Activated naive CD4-positive, alpha-beta T cell treated with anti-CD3 and anti-CD28 coated beads, Interleukin-2, amount 50 U/mL, for 24 hours (primary cell): ENCODE measurements at regions not wholly inside any gene's neighbourhood (a gene's known extent, or its start where the extent isn't known, plus 50 kb on each side); places are given as distances from the start of the nearest gene placed in this dataset.
A peak's percentile ranks its signal among the peaks of the same experiment; 100 is the strongest.

ENCODE experiments used
- H3K27ac Mint-ChIP-seq: one replicate; pipeline ENCODE4 v1.8.0; 2021; ENCODE audit warnings: mild to moderate bottlenecking, mixed read lengths
- H3K27me3 Mint-ChIP-seq: one replicate; pipeline ENCODE4 v1.8.0; 2021; ENCODE audit warnings: mixed read lengths
- H3K36me3 Mint-ChIP-seq: one replicate; pipeline ENCODE4 v1.8.0; 2021; ENCODE audit warnings: mixed read lengths
- H3K4me1 Mint-ChIP-seq: one replicate; pipeline ENCODE4 v1.8.0; 2021; ENCODE audit warnings: mixed read lengths
- H3K4me3 Mint-ChIP-seq: one replicate; pipeline ENCODE4 v1.8.0; 2021; ENCODE audit warnings: mild to moderate bottlenecking, mixed read lengths
- H3K9me3 Mint-ChIP-seq: one replicate; pipeline ENCODE4 v1.8.0; 2021; ENCODE audit warnings: mixed read lengths

DNA sequence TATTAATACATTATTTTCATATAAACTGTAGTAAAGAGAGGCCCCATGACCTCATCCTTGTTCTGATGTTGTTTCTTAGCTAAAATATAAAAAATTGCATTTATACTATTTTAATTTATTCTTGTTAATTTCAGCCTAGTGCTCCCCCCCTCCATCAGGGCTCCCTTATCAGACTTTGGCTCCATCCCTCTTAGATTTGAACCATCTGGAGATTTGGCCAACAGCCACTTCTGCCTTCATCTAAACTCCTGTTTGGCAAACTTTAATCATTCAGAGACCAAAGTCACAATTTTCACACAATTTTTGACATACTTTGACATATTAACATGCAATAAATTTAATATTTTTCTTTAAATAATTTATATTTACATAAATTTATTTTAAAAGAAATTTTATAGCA, 569.3 kb downstream of the TDRD15 start:
- no peaks in the 10 kb centered on the region for H3K36me3 Mint-ChIP-seq
- no peak overlapping the region for H3K27ac Mint-ChIP-seq
- H3K4me1 Mint-ChIP-seq, result no peaks in the 10 kb centered on the region
- no peak overlapping the region for H3K4me3 Mint-ChIP-seq
- H3K9me3 Mint-ChIP-seq, result no peaks in the 10 kb centered on the region
- H3K27me3 Mint-ChIP-seq, result no peaks in the 10 kb centered on the region

DNA sequence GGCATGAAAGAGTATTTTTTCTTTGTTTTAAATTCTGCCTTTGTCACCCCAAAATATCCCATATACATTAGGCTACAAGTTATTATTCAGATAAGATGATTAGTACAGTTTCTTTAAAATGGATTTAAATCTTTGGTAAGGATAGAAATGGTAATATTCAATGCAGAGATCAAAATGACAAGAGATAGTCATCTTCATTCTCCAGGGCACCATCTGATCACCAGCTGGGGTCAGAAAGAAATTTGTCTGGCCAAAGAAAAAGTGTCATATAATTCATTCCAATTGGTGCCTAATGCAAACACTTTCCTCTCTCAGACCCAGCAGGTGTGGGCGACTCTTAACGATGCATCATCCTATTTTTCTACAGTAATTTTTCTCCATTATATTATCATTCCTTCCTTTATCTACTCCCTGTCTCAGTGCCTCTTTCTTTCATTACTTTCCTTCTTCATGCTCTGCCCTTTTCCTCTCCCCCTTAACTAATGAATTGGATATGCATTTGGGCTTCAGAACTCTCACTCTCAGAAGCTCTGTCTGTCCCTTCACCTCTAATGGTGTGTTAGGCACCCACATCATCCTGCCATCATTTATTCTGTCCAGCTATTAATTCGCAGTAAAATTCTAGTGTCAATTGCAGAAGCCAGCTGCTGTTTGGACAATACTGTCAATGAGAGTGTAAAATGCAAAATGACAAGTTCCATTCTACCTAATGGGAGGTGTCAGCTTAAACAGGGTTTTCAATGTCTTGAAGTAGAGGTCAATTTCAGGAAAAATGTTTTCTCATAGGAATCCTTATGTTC, 570.5 kb downstream of the TDRD15 start:
- Mint-ChIP-seq H3K27ac (no peak overlapping the region), H3K36me3 (no peaks in the 10 kb centered on the region), H3K4me3 (no peak overlapping the region), H3K27me3 (no peaks in the 10 kb centered on the region), H3K9me3 (no peaks in the 10 kb centered on the region), H3K4me1 (no peaks in the 10 kb centered on the region)

DNA sequence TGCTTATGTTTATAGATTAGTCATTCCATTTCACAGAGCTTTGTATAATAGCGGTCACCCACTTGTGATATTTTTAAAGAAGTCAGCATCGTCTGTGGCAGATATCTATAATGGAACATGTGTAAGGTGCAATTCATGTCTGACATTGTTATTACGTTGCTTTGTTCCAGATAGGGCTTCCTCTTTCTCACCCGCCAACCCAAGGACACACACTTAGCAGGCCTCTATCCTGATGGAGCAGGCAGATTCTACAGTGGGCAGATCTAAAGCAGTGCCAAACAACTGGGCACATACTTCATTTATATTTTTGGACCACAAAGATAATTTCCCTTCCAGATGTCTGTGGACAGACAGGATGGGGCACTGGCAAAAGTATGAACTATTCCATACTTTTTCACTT, 573.1 kb downstream of the TDRD15 start:
- H3K36me3 Mint-ChIP-seq, result no peaks in the 10 kb centered on the region
- no peaks in the 10 kb centered on the region for H3K27me3 Mint-ChIP-seq
- no peak overlapping the region for H3K27ac Mint-ChIP-seq
- H3K9me3 Mint-ChIP-seq, result no peaks in the 10 kb centered on the region
- no peaks in the 10 kb centered on the region for H3K4me1 Mint-ChIP-seq
- no peak overlapping the region for H3K4me3 Mint-ChIP-seq

DNA sequence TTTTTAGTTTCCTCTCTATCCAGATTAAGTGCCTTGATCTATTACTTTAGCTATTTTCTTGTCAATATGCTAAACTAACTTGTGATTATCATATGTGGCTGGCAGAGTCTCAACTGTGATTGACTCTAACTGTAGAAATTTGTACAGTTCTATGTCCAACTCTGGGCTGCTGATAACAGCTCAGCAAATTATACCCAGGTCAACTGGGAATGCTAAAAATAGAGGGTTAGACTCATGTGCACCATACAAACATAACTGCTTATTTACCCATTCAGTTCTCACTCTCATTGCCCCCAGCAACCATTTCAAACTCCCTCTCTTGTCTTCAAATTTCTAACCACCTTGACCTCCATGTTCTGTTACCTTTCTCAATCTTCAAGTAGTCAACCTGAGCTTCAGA, 576.9 kb downstream of the TDRD15 start:
- no peaks in the 10 kb centered on the region for H3K27me3 Mint-ChIP-seq

DNA sequence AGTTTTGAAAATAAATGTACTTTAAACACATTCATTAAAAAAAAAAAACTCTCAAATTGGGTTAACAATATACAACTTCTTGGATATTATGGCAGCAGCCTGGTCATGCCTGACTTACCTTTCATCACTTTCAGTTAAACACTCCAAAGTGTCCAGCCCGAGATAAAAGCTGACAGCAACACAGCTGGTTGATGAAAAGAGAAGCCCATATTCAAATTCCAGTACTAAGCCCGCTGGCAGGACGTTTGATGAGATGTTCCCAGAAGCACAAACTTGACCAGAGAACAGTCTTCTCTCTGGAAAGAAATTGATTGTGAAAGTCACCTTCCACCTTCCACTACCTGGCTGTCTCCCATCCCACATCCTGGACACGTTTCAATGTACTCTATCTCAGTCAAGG, 586.3 kb downstream of the TDRD15 start:
- Mint-ChIP-seq H3K9me3 (no peaks in the 10 kb centered on the region), H3K4me1 (no peaks in the 10 kb centered on the region), H3K27me3 (no peaks in the 10 kb centered on the region), H3K36me3 (no peaks in the 10 kb centered on the region), H3K27ac (no peak overlapping the region), H3K4me3 (no peak overlapping the region)

More for the DNA sequence above, 576.9 kb downstream of the TDRD15 start:
- Mint-ChIP-seq H3K4me3 (no peak overlapping the region), H3K9me3 (no peaks in the 10 kb centered on the region), H3K36me3 (no peaks in the 10 kb centered on the region), H3K4me1 (no peaks in the 10 kb centered on the region), H3K27ac (no peak overlapping the region)

DNA sequence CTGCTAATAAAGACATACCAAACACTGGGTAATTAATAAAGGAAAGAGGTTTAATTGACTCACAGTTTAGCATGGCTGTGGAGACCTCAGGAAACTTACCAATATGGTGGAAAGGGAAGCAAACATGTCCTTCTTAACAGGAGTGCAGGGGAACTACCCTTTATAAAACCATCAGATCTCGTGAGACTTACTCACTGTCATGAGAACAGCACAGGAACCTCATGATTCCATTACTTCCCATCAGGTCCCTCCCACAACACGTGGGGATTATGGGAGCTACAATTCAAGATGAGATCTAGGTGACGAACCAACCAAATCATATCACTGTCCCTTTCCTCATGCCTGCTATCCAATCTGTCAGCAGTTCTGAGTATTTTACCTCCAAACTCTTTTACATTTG, 586.7 kb downstream of the TDRD15 start:
- H3K36me3 Mint-ChIP-seq, result no peaks in the 10 kb centered on the region
- H3K4me1 Mint-ChIP-seq, result no peaks in the 10 kb centered on the region
- H3K4me3 Mint-ChIP-seq, result no peak overlapping the region
- H3K9me3 Mint-ChIP-seq, result no peaks in the 10 kb centered on the region
- H3K27me3 Mint-ChIP-seq, result no peaks in the 10 kb centered on the region
- no peak overlapping the region for H3K27ac Mint-ChIP-seq

DNA sequence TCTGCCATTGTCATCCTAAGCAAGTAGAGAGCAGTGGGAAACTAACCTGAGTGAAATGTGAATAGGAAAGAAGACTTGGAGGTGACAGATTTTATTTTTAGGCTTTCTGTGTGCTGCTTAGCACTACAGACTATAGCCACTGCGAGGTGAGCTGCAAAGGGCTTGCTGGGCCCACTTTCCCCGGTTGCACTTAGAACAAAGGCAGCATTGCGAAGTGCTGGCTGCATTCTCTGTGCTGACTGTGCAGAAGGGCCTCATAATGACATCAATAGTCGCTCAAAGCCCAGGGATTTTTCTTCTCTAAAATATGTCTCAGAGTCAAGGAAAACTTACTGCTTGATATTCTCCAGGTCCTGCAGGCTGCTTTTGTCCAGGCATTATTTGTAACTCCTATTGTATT, 592.1 kb downstream of the TDRD15 start:
- Mint-ChIP-seq H3K9me3 (peaks cover 8% of the 10 kb centered on the region), H3K4me1 (no peaks in the 10 kb centered on the region), H3K4me3 (no peak overlapping the region), H3K36me3 (no peaks in the 10 kb centered on the region), H3K27me3 (no peaks in the 10 kb centered on the region), H3K27ac (no peak overlapping the region)

DNA sequence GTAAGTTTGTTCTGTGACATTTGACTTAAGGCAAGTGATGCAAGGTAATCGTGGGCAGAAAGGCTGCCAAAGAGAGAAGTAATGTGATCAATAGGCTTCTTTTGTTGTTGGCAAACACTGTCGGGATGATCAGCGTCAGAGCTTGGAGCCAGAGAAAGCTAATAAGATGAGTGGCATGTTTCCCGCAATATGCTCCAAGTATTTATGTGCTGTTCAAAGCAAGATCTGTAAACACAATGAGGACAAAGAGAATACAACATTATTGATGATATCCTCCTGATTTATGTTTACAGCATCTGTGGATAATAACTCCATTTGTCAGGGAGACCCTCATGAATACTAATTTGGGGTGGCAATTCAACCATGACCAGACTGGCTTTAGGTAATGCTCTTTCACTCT, 603.3 kb downstream of the TDRD15 start:
- H3K4me1 Mint-ChIP-seq, result no peaks in the 10 kb centered on the region
- H3K36me3 Mint-ChIP-seq, result no peaks in the 10 kb centered on the region
- no peaks in the 10 kb centered on the region for H3K27me3 Mint-ChIP-seq
- H3K4me3 Mint-ChIP-seq, result no peak overlapping the region
- no peak overlapping the region for H3K27ac Mint-ChIP-seq
- H3K9me3 Mint-ChIP-seq, result no peaks in the 10 kb centered on the region

DNA sequence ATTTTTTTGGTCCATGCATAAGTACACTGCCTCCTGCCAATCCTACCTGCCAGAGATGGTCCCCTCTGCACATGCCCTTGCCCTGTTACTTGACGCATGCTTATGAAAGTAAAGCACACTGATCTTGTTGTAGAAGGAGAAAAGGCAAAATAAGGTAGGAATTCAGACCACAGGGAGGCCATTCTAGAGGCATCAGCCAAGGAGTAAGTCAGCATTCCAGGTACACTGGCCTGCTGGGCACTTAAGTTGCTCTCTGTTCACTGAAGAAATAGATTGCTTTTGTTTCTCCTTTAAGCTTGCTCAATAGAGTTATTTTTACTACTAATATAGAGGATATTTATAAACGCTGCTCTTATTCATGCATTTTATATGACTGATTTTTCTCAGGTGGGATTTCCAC, 604.4 kb downstream of the TDRD15 start:
- H3K27me3 Mint-ChIP-seq, result no peaks in the 10 kb centered on the region
- no peak overlapping the region for H3K27ac Mint-ChIP-seq
- no peak overlapping the region for H3K4me3 Mint-ChIP-seq
- H3K36me3 Mint-ChIP-seq, result no peaks in the 10 kb centered on the region
- no peaks in the 10 kb centered on the region for H3K4me1 Mint-ChIP-seq
- no peaks in the 10 kb centered on the region for H3K9me3 Mint-ChIP-seq

DNA sequence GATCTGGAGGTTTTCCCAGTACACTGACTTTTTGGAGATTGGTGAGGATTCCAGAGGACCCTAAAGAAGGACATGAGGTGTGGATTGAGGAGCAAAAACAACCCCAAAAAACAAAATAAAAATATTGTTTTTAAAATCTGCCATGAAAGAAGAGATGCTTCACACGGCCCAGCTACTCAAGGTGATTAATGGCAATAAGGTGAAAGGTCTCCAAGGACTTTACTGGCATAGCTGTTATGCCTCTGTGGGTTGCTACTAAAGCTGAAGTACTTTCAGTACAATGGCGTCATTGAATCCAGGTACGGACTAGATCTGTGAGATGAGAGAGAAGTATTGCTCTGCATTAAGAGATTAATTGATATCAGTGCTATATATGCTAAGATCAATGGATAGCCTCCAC, 606.4 kb downstream of the TDRD15 start:
- Mint-ChIP-seq H3K4me1 (no peaks in the 10 kb centered on the region), H3K27ac (no peak overlapping the region), H3K36me3 (no peaks in the 10 kb centered on the region), H3K27me3 (no peaks in the 10 kb centered on the region), H3K9me3 (no peaks in the 10 kb centered on the region), H3K4me3 (no peak overlapping the region)

DNA sequence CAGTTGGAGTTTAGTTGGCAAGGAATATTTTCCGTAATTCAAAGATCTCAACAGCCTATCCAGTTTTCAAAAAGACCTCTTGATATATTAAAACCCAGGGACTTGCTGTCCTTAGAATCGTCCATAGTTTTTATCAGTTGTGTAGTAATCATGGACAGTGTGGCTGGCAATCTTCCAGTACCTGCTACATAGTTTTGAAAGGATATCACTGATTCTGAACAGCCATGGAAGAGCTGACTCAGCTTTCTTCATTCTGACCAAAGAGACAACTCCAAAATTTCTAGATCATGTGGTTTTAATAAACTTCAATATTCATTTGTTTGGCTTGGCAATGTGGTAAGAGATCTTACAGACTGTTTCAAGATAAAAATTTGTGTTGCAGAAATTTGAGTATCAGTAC, 616.7 kb downstream of the TDRD15 start:
- peak overlapping the region; percentile 44 for H3K27ac Mint-ChIP-seq
- no peaks in the 10 kb centered on the region for H3K27me3 Mint-ChIP-seq
- no peak overlapping the region for H3K4me3 Mint-ChIP-seq
- no peaks in the 10 kb centered on the region for H3K4me1 Mint-ChIP-seq
- H3K9me3 Mint-ChIP-seq, result peaks cover 4% of the 10 kb centered on the region
- H3K36me3 Mint-ChIP-seq, result no peaks in the 10 kb centered on the region

DNA sequence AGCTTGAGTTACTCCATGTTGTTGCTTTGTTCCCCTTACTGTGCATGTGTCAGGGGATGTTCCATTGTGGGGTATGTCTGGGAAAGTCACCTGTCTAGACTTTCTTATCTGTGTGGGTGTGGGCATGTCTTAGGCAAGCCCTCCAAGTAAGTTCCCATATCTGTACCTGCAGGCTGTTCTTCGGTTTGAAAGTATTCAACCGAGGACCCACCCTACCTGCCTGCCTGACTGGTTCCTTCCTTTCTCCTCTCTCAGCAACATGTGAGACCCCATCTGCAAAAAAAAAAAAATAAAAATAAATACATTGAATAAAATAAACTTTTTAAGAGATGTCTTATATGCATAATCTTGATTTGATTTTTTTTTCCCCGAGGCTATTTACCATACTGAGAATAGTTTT, 622.7 kb downstream of the TDRD15 start:
- Mint-ChIP-seq H3K4me1 (no peaks in the 10 kb centered on the region), H3K9me3 (peaks cover 17% of the 10 kb centered on the region), H3K27me3 (no peaks in the 10 kb centered on the region), H3K4me3 (no peak overlapping the region), H3K36me3 (no peaks in the 10 kb centered on the region), H3K27ac (no peak overlapping the region)

DNA sequence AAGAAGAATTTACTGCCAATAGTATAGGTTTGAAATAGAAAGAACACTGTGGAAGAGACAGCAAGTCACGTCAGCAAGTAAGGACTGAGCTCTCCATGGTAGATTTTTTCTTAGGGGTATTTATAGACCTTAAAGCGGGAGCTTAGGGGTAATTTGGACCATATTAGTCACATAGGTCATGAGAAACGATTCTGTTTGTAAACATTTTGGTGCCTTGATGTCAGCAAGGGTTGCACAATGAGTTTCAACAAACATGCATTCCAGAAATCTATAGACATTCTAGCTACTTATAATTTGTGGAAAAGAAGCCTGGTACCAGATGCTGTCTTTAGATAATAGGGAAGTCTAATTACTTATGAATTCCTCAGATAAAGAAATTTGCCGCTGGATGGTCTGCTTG, 624.7 kb downstream of the TDRD15 start:
- Mint-ChIP-seq H3K9me3 (peaks cover 17% of the 10 kb centered on the region), H3K4me1 (no peaks in the 10 kb centered on the region), H3K36me3 (no peaks in the 10 kb centered on the region), H3K27me3 (no peaks in the 10 kb centered on the region), H3K27ac (no peak overlapping the region), H3K4me3 (no peak overlapping the region)

DNA sequence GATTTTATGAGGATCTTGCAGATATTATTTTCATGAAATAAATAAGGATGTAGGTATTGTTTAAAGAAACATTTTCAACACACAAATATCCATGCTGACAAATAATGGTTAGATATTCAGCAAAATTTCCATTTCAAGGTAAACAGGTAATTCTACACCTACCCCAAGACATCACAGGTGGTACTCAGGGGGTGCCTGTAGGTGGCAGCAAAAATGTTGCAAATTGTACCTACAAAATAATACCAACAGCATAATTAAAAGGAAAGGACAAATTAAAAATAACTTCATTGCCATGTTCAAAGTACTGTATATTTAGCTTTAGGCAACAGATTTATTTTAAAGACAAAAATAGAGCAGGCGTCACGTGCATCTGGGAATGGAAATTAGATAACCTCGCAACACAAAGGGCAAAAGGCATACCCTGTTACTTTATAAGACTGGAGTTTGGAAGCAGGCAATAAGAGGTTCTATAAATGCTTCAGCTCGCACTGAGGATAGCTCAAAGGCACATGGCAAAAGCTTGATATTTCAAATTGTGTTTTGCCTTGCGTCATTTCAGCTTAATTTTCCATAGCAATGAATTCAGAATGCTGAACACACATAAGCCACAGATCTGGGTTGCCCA, 630.5 kb downstream of the TDRD15 start:
- Mint-ChIP-seq H3K9me3 (peaks cover under 1% of the 10 kb centered on the region), H3K4me3 (no peak overlapping the region), H3K36me3 (no peaks in the 10 kb centered on the region), H3K27ac (no peak overlapping the region), H3K27me3 (no peaks in the 10 kb centered on the region), H3K4me1 (no peaks in the 10 kb centered on the region)

DNA sequence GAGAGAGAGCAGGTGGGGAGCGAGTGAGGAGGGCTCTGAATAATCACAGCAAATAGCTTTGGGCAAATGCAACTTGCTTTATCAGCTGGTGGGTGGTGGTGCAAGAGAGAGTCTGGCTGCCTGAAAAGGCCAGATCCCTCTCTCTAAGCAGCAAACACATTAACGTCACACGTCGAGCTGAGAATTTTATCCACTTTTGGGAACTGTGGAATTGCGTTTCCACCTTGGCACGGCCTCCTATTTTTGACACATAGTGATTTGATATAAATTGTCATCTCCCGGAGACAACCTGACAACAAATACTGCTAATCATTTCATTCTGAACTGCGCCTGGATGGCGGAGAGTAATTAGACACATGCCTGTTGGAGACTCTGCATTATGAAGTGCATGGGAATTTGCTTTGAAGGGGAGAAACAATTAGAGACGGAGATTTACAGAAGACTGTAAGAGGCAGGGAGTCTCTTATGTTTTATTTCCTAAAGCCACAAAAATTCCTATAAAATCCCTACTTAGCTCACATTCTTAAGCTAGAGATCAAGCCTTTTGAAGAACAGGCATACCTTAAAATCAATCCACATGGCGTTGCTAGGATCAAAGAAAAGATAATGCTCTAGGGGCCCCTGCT, 634.1 kb downstream of the TDRD15 start:
- Mint-ChIP-seq H3K36me3 (no peaks in the 10 kb centered on the region), H3K27ac (no peak overlapping the region), H3K27me3 (no peaks in the 10 kb centered on the region), H3K4me3 (no peak overlapping the region), H3K4me1 (no peaks in the 10 kb centered on the region), H3K9me3 (no peaks in the 10 kb centered on the region)

DNA sequence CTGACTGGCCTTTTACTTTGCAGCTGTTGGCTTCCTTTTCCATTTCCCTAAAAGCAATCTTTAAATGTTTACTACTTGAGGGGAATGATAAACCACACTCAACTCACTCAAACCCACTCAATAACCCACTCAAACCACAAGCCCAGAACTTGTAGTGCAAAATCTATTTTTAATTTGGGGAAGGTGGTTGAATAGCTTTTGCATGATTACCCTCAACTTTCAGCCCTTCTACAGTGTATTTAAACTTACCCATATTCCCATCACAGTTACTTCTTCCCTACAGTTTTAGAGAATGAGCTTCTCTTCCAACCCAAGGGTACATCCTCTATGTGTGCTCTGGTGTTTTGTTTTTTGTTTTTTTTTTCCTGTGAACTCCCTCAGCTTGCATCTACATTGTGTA, 636.1 kb downstream of the TDRD15 start:
- Mint-ChIP-seq H3K4me3 (no peak overlapping the region), H3K27ac (no peak overlapping the region), H3K36me3 (no peaks in the 10 kb centered on the region), H3K9me3 (no peaks in the 10 kb centered on the region), H3K4me1 (no peaks in the 10 kb centered on the region), H3K27me3 (no peaks in the 10 kb centered on the region)
